GM18511 (cell line): ENCODE measurements at regions not wholly inside any gene's neighbourhood (a gene's known extent, or its start where the extent isn't known, plus 50 kb on each side); places are given as distances from the start of the nearest gene placed in this dataset.
"Not testable (repeated sequence)": the region's sequence is repeated elsewhere in the genome, so short reads cannot be mapped to it uniquely, and the experiment has no call there.

Source experiments
- ATAC-seq: cut with Tn5 transposase; IDR thresholded peaks from one replicate; pipeline ENCODE4 v1.9.1; 2021; ENCODE audit warnings: mild to moderate bottlenecking, moderate library complexity; ENCODE audit not compliant: unreplicated experiment

GRCh38 chr1:29387210-29387609, 150.9 kb downstream of the PTPRU start:
- no peak for ATAC-seq

GRCh38 chr1:29386453-29386852, 150.1 kb downstream of the PTPRU start:
- not testable (repeated sequence) for ATAC-seq

- no peak for ATAC-seq
Measured at GRCh38 chr1:29385966-29386365, 149.6 kb downstream of the PTPRU start.

GRCh38 chr1:29384496-29385015, 148.2 kb downstream of the PTPRU start:
- ATAC-seq: no peak

GRCh38 chr1:29383746-29384371, 147.5 kb downstream of the PTPRU start:
- no peak for ATAC-seq

GRCh38 chr1:29382851-29383745, 146.8 kb downstream of the PTPRU start:
- no peak for ATAC-seq

GRCh38 chr1:29381426-29381825, 145.1 kb downstream of the PTPRU start:
- no peak for ATAC-seq

GRCh38 chr1:29380532-29380931, 144.2 kb downstream of the PTPRU start:
- ATAC-seq: no peak

- no peak for ATAC-seq
Measured at GRCh38 chr1:29379443-29380073, 143.2 kb downstream of the PTPRU start.
